Cardiac muscle cell (in vitro differentiated cells and primary cell): ENCODE measurements at regions not wholly inside any gene's neighbourhood (a gene's known extent, or its start where the extent isn't known, plus 50 kb on each side); places are given as distances from the start of the nearest gene placed in this dataset.
A peak's percentile ranks its signal among the peaks of the same experiment; 100 is the strongest.

Experiments used
- DNase-seq, 2 donors: peaks; one replicate each; pipeline versions ENCODE4 v3.0.0 to v3.0.0-alpha.2; 2010 to 2017; ENCODE audit warnings: low read depth in 1 of 2, low spot score in 1 of 2
- H3K27ac ChIP-seq: fragments of 200-600 bp; sonication (generic); 2 replicates; pipeline ENCODE4 v1.5.1; 2016
- H3K27me3 ChIP-seq: fragments of 200-600 bp; sonication (generic); 2 replicates; pipeline ENCODE4 v1.6.0; 2016; ENCODE audit warnings: control low read depth
- H3K36me3 ChIP-seq: fragments of 200-600 bp; sonication (generic); 2 replicates; pipeline ENCODE4 v1.5.1; 2016; ENCODE audit warnings: control low read depth
- H3K4me1 ChIP-seq: fragments of 200-600 bp; sonication (generic); 2 replicates; pipeline ENCODE4 v1.8.1; 2017; ENCODE audit warnings: low read depth, mild to moderate bottlenecking, mixed run types
- H3K4me3 ChIP-seq: fragments of 200-600 bp; sonication (generic); 2 replicates; pipeline ENCODE4 v1.5.1; 2016; ENCODE audit warnings: mild to moderate bottlenecking
- H3K9me3 ChIP-seq: fragments of 200-600 bp; sonication (generic); 2 replicates; pipeline ENCODE4 v1.5.1; 2017; ENCODE audit warnings: low read depth, mild to moderate bottlenecking, control low read depth
- TF ChIP-seq, protein P1 (sequence below): IDR thresholded peaks from 2 replicates; pipeline ENCODE4 v1.5.1; 2012; ENCODE audit warnings: low read depth, mild to moderate bottlenecking, low read length

DNA sequence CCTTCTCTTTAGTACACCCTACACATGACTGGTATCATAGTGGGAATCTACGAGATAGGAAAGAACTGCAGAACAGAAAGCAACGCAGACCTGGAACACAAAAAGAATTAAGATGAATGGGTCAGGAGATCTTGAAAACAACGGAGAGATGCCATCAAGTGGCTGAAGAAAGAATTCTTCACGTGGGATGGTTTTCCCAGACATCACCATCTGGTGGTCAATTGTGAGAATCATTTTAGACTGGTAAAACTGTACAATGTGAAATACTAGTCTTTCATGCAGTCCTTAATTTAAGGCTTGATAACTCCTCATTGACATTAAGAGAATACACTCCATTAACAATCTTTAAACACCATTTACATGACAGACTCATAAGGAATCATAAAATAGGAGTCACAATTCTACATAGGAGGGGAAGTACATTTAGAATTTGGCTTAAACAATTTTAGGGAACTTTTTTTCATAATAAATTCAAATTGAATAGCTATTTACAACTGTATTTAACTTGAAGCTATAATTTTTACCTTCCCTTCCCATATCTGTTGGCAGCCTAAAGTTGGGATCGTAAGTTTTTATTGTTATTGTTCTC, 128.4 kb upstream of the TRPM3 start:
- H3K4me1 ChIP-seq, result peaks cover 8% of the 10 kb centered on the region
- no peaks in the 10 kb centered on the region for H3K9me3 ChIP-seq
- H3K27me3 ChIP-seq, result no peaks in the 10 kb centered on the region
- H3K27ac ChIP-seq, result no peak overlapping the region
- peak; percentile 75 to 83 for DNase-seq
- no peak overlapping the region for H3K4me3 ChIP-seq
- H3K36me3 ChIP-seq, result no peaks in the 10 kb centered on the region
- TF ChIP-seq, protein P1, sequence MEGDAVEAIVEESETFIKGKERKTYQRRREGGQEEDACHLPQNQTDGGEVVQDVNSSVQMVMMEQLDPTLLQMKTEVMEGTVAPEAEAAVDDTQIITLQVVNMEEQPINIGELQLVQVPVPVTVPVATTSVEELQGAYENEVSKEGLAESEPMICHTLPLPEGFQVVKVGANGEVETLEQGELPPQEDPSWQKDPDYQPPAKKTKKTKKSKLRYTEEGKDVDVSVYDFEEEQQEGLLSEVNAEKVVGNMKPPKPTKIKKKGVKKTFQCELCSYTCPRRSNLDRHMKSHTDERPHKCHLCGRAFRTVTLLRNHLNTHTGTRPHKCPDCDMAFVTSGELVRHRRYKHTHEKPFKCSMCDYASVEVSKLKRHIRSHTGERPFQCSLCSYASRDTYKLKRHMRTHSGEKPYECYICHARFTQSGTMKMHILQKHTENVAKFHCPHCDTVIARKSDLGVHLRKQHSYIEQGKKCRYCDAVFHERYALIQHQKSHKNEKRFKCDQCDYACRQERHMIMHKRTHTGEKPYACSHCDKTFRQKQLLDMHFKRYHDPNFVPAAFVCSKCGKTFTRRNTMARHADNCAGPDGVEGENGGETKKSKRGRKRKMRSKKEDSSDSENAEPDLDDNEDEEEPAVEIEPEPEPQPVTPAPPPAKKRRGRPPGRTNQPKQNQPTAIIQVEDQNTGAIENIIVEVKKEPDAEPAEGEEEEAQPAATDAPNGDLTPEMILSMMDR, result peak; percentile 81

DNA sequence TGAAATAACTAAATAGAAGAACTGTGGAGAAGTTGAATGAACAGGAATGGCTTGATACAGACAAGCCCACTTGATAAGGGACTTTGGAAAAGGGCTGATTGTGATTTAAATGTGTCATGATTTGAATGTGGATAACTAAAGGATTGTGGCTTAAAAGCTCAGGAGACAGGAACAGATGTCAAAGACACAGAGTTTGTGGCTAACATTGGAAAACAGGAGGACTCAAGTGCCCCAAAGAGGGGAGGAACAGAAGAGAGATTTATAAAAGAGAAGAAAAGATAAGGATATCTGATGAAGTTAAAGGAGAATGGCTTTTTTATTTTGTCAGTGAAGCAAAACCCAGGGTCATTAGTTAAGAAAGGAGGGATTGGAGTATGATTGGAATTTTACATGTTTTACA, 124.2 kb upstream of the TRPM3 start:
- TF ChIP-seq, protein P1, result no peak
- no peak overlapping the region for H3K4me3 ChIP-seq
- DNase-seq, result no peak
- H3K27ac ChIP-seq, result no peak overlapping the region
- H3K27me3 ChIP-seq, result no peaks in the 10 kb centered on the region
- peaks cover 8% of the 10 kb centered on the region for H3K4me1 ChIP-seq
- no peaks in the 10 kb centered on the region for H3K9me3 ChIP-seq
- no peaks in the 10 kb centered on the region for H3K36me3 ChIP-seq

DNA sequence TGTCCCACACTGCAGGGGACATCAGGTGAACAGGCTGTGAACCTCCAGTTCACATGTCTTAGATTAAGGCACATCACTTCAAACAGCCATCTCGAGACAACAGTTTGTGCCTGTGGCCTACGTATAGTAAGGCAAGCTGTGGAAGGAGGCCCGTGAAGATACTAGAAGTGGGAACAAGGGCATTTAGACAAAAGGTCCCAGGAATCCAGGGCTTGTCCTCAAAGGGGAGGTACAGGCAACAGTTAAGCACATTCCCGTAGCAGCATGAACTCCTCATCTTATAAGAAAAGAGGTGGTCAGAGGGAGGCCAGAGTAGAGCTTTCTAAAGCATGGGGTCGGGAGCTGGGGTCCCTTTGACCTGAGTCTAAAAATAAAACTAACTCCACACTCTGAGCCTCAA, 122.5 kb upstream of the TRPM3 start:
- Histone ChIP-seq H3K27me3 (no peaks in the 10 kb centered on the region), H3K9me3 (no peaks in the 10 kb centered on the region), H3K4me3 (no peak overlapping the region), H3K36me3 (no peaks in the 10 kb centered on the region), H3K4me1 (peaks cover 4% of the 10 kb centered on the region), H3K27ac (no peak overlapping the region)
- TF ChIP-seq, protein P1, result no peak
- DNase-seq, result peak in 1 of 2 donors; percentile 20

- no peak overlapping the region for H3K27ac ChIP-seq
- no peaks in the 10 kb centered on the region for H3K36me3 ChIP-seq
- no peaks in the 10 kb centered on the region for H3K9me3 ChIP-seq
- DNase-seq, result no peak
- H3K4me3 ChIP-seq, result no peak overlapping the region
- H3K4me1 ChIP-seq, result no peaks in the 10 kb centered on the region
- TF ChIP-seq, protein P1, result no peak
- no peaks in the 10 kb centered on the region for H3K27me3 ChIP-seq
Measured at GRCh38 chr9:71242081-71242480, 120.7 kb upstream of the TRPM3 start.

DNA sequence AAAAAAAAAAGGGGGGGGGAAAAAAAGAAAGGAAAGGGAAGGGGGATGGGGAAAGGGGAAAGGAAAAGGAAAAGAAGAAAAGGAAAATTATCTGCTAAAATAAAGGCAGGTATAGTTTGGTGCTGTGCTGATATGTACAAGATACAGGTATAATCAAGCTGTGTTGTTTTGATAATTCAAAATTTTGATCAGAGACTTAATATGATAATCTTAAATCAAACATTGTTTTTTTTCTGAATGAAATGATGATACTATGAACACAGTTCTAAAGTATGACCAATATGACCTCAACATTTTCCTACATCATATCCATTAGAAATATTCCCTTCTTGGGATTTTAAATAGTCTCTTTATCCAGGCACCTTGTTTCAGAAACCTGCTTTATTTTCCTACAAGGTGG, 115.6 kb upstream of the TRPM3 start:
- no peaks in the 10 kb centered on the region for H3K36me3 ChIP-seq
- no peaks in the 10 kb centered on the region for H3K27me3 ChIP-seq
- H3K4me1 ChIP-seq, result no peaks in the 10 kb centered on the region
- no peak for DNase-seq
- no peaks in the 10 kb centered on the region for H3K9me3 ChIP-seq
- TF ChIP-seq, protein P1, result no peak
- no peak overlapping the region for H3K27ac ChIP-seq
- H3K4me3 ChIP-seq, result no peak overlapping the region

- no peaks in the 10 kb centered on the region for H3K36me3 ChIP-seq
- no peak overlapping the region for H3K4me3 ChIP-seq
- TF ChIP-seq, protein P1, result no peak
- H3K27me3 ChIP-seq, result no peaks in the 10 kb centered on the region
- no peak overlapping the region for H3K27ac ChIP-seq
- H3K4me1 ChIP-seq, result no peaks in the 10 kb centered on the region
- H3K9me3 ChIP-seq, result no peaks in the 10 kb centered on the region
- no peak for DNase-seq
Measured at GRCh38 chr9:71233646-71234045, 112.2 kb upstream of the TRPM3 start.
